CD14-positive monocyte (primary cell): ENCODE measurements at regions not wholly inside any gene's neighbourhood (a gene's known extent, or its start where the extent isn't known, plus 50 kb on each side); places are given as distances from the start of the nearest gene placed in this dataset.

Source experiments
- DNase-seq, 3 donors: peaks; one replicate each; pipeline ENCODE4 v3.0.0-alpha.2; 2011 to 2022
- H2AFZ ChIP-seq: 2 replicates; pipeline ENCODE4 v1.6.0; 2012; ENCODE audit warnings: mild to moderate bottlenecking, low read depth, low read length, inconsistent platforms; ENCODE audit not compliant: insufficient read depth, poor library complexity, severe bottlenecking
- H3K27ac ChIP-seq, 2 donors: 1 replicate in 1 of 2; 2 replicates in 1 of 2; pipeline ENCODE4 v1.5.1; 2012 to 2013; ENCODE audit warnings: low read length in 2 of 2, control low read depth in 1 of 2, inconsistent platforms in 1 of 2, low read depth in 1 of 2, mild to moderate bottlenecking in 1 of 2
- H3K27me3 ChIP-seq, 2 donors: one replicate each; pipeline versions ENCODE4 v1.6.0 to v1.6.1; 2011 to 2013; ENCODE audit warnings: low read length in 2 of 2; ENCODE audit not compliant: control insufficient read depth in 2 of 2, insufficient read depth in 2 of 2
- H3K36me3 ChIP-seq, 2 donors: replicated peaks in 1 of 2; 1 replicate in 1 of 2; 2 replicates in 1 of 2; pipeline versions ENCODE4 v1.5.1 to v1.6.1; 2012 to 2013; ENCODE audit warnings: low read length in 2 of 2, control low read depth in 1 of 2, inconsistent platforms in 1 of 2, mild to moderate bottlenecking in 1 of 2; ENCODE audit not compliant: insufficient read depth in 2 of 2, control insufficient read depth in 1 of 2
- H3K4me1 ChIP-seq, 2 donors: 1 replicate in 1 of 2; 2 replicates in 1 of 2; pipeline versions ENCODE4 v1.5.1 to v1.6.1; 2012 to 2013; ENCODE audit warnings: low read length in 2 of 2, control low read depth in 1 of 2, inconsistent platforms in 1 of 2, mild to moderate bottlenecking in 1 of 2, moderate library complexity in 1 of 2; ENCODE audit not compliant: insufficient read depth in 2 of 2, control insufficient read depth in 1 of 2
- H3K4me2 ChIP-seq: replicated peaks from 2 replicates; pipeline ENCODE3; 2012; ENCODE audit warnings: low read length, moderate library complexity, mild to moderate bottlenecking; ENCODE audit not compliant: poor library complexity, severe bottlenecking; ENCODE audit errors: extremely low read depth
- H3K4me3 ChIP-seq, 3 experiments: fragments of 200-600 bp in 1 of 3; sonication (generic) in 1 of 3; replicated peaks in 1 of 3; 1 replicate in 2 of 3; 2 replicates in 1 of 3; pipeline ENCODE4 v1.5.1; 2011 to 2013; ENCODE audit warnings: low read length in 3 of 3, mild to moderate bottlenecking in 3 of 3, control low read depth in 2 of 3, low read depth in 2 of 3, inconsistent platforms in 1 of 3, moderate library complexity in 1 of 3
- H3K79me2 ChIP-seq: 2 replicates; pipeline ENCODE4 v1.6.0; 2012; ENCODE audit warnings: mild to moderate bottlenecking, control low read depth, inconsistent platforms, low read length, moderate library complexity; ENCODE audit not compliant: insufficient read depth
- H3K9ac ChIP-seq: 2 replicates; pipeline ENCODE4 v1.6.0; 2017; ENCODE audit warnings: low read length, mild to moderate bottlenecking; ENCODE audit not compliant: insufficient read depth, poor library complexity, severe bottlenecking
- H3K9me3 ChIP-seq, 2 donors: replicated peaks in 1 of 2; 1 replicate in 1 of 2; 2 replicates in 1 of 2; pipeline versions ENCODE4 v1.5.1 to v1.6.1; 2012 to 2013; ENCODE audit warnings: low read length in 2 of 2, control low read depth in 1 of 2; ENCODE audit not compliant: control insufficient read depth in 1 of 2, insufficient read depth in 1 of 2
- H4K20me1 ChIP-seq: 2 replicates; pipeline ENCODE4 v1.6.0; 2012; ENCODE audit warnings: mild to moderate bottlenecking, low read length, control low read depth, moderate library complexity; ENCODE audit not compliant: insufficient read depth
- H3K27ac Mint-ChIP-seq, 7 donors: one replicate each; pipeline ENCODE4 v1.8.0; 2020; ENCODE audit warnings: mild to moderate bottlenecking in 7 of 7, mixed read lengths in 7 of 7, moderate library complexity in 6 of 7, inconsistent platforms in 2 of 7
- H3K27me3 Mint-ChIP-seq, 3 donors: one replicate each; pipeline ENCODE4 v1.8.0; 2021 to 2022; ENCODE audit warnings: low read depth in 3 of 3, mild to moderate bottlenecking in 3 of 3, mixed read lengths in 3 of 3, moderate library complexity in 3 of 3, inconsistent platforms in 1 of 3
- H3K36me3 Mint-ChIP-seq, 2 donors: one replicate each; pipeline ENCODE4 v1.8.0; 2020; ENCODE audit warnings: mixed read lengths in 2 of 2, inconsistent platforms in 1 of 2, mild to moderate bottlenecking in 1 of 2
- H3K4me1 Mint-ChIP-seq: one replicate; pipeline ENCODE4 v1.8.0; 2020; ENCODE audit warnings: mild to moderate bottlenecking, mixed read lengths
- H3K4me3 Mint-ChIP-seq, 2 donors: one replicate each; pipeline ENCODE4 v1.8.0; 2020; ENCODE audit warnings: mild to moderate bottlenecking in 2 of 2, mixed read lengths in 2 of 2, moderate library complexity in 1 of 2
- H3K9me3 Mint-ChIP-seq, 7 donors: one replicate each; pipeline ENCODE4 v1.8.0; 2020 to 2022; ENCODE audit warnings: mixed read lengths in 7 of 7, mild to moderate bottlenecking in 6 of 7, moderate library complexity in 6 of 7, inconsistent platforms in 2 of 7
- WGBS: methylation state at CpG from one replicate; pipeline ENCODE4 v1.1.5; 2013; ENCODE audit warnings: missing lambda C conversion rate; ENCODE audit not compliant: insufficient coverage; 5-methylcytosine and 5-hydroxymethylcytosine counted together
- intact Hi-C, 2 donors: fragments of 100-400 bp; cut with micrococcal nuclease; formaldehyde crosslinking; loops; one replicate each; pipeline versions ENCODE4 v1.15.0 to v1.15.1; 2023
- TF ChIP-seq, protein P1 (sequence below): fragments of 200-600 bp; IDR thresholded peaks from one replicate; pipeline ENCODE4 v1.8.0; 2022; ENCODE audit warnings: antibody characterized with exemption, mild to moderate bottlenecking

DNA sequence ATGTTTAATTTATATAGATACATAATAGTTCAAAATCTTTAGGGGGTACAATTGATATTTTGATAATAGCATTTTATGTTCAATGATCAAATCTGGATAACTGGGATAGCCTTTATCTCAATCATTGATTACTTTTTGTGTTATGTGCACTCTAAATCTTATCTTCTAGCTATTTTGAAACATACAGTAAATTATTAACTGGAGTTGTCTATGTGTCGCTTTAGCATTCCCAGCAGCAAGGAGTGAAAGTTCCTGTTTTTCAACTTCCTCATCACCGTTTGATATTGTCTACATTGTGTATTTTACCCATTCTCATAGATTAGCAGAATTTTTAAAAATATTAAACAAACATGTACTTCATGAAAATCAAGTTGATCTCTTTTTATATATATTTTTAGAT, 1207.4 kb downstream of the TMEM121 start:
- no CpG with 5 or more reads among the region's 2 CpGs for WGBS
- Mint-ChIP-seq H3K4me1 (no peaks in the 10 kb centered on the region), H3K4me3 (no peak overlapping the region), H3K27ac (no peak overlapping the region), H3K9me3 (peaks cover 0 to 3% (median 0%) of the 10 kb centered on the region in 7 donors), H3K27me3 (no peaks in the 10 kb centered on the region), H3K36me3 (no peaks in the 10 kb centered on the region)
- Histone ChIP-seq H3K9ac (no peak overlapping the region), H4K20me1 (no peaks in the 10 kb centered on the region), H3K4me1 (no peaks in the 10 kb centered on the region), H3K4me3 (no peak overlapping the region), H3K4me2 (no peak overlapping the region), H3K27me3 (no peaks in the 10 kb centered on the region), H3K79me2 (no peaks in the 10 kb centered on the region), H3K27ac (no peak overlapping the region), H2AFZ (no peak overlapping the region), H3K9me3 (no peaks in the 10 kb centered on the region), H3K36me3 (no peaks in the 10 kb centered on the region)
- intact Hi-C loops: no loop called here
- no peak for DNase-seq
- TF ChIP-seq, protein P1, sequence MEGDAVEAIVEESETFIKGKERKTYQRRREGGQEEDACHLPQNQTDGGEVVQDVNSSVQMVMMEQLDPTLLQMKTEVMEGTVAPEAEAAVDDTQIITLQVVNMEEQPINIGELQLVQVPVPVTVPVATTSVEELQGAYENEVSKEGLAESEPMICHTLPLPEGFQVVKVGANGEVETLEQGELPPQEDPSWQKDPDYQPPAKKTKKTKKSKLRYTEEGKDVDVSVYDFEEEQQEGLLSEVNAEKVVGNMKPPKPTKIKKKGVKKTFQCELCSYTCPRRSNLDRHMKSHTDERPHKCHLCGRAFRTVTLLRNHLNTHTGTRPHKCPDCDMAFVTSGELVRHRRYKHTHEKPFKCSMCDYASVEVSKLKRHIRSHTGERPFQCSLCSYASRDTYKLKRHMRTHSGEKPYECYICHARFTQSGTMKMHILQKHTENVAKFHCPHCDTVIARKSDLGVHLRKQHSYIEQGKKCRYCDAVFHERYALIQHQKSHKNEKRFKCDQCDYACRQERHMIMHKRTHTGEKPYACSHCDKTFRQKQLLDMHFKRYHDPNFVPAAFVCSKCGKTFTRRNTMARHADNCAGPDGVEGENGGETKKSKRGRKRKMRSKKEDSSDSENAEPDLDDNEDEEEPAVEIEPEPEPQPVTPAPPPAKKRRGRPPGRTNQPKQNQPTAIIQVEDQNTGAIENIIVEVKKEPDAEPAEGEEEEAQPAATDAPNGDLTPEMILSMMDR: no peak

DNA sequence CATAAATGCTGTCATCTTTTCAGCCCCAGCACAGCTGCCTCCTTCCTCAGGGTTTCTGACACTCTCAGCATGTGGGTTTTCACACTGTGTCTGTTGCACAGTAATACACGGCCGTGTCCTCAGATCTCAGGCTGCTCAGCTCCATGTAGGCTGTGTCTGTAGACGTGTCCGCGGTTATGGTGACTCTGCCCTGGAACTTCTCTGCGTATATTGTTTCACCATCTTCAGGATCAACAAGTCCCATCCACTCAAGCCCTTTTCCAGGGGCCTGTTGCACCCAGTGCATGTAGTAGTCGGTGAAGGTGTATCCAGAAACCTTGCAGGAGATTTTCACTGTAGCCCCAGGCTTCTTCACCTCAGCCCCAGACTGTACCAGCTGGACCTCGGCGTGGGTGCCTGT, 1210.6 kb downstream of the TMEM121 start:
- Histone ChIP-seq H3K27me3 (no peaks in the 10 kb centered on the region), H3K79me2 (no peaks in the 10 kb centered on the region), H3K27ac (no peak overlapping the region), H3K9ac (no peak overlapping the region), H3K9me3 (no peaks in the 10 kb centered on the region), H3K4me2 (no peak overlapping the region), H3K4me1 (no peaks in the 10 kb centered on the region), H3K4me3 (no peak overlapping the region), H4K20me1 (no peaks in the 10 kb centered on the region), H2AFZ (no peak overlapping the region), H3K36me3 (no peaks in the 10 kb centered on the region)
- H3K27ac Mint-ChIP-seq: no peak overlapping the region
- no peaks in the 10 kb centered on the region for H3K36me3 Mint-ChIP-seq
- H3K27me3 Mint-ChIP-seq: no peaks in the 10 kb centered on the region
- DNase-seq: no peak
- intact Hi-C loops: no loop called here
- WGBS: 0% methylated on average over 2 of the region's 9 CpGs
- TF ChIP-seq, protein P1: no peak
- no peaks in the 10 kb centered on the region for H3K4me1 Mint-ChIP-seq
- peaks cover 0 to 3% (median 0%) of the 10 kb centered on the region in 7 donors for H3K9me3 Mint-ChIP-seq
- H3K4me3 Mint-ChIP-seq: no peak overlapping the region
